GM18511 (cell line): ENCODE measurements at regions not wholly inside any gene's neighbourhood (a gene's known extent, or its start where the extent isn't known, plus 50 kb on each side); places are given as distances from the start of the nearest gene placed in this dataset.

ENCODE experiments used
- ATAC-seq: cut with Tn5 transposase; IDR thresholded peaks from one replicate; pipeline ENCODE4 v1.9.1; 2021; ENCODE audit warnings: mild to moderate bottlenecking, moderate library complexity; ENCODE audit not compliant: unreplicated experiment

GRCh38 chr3:117238806-117239205 lies 529.2 kb downstream of the TUSC7 start:
- ATAC-seq = no peak

DNA sequence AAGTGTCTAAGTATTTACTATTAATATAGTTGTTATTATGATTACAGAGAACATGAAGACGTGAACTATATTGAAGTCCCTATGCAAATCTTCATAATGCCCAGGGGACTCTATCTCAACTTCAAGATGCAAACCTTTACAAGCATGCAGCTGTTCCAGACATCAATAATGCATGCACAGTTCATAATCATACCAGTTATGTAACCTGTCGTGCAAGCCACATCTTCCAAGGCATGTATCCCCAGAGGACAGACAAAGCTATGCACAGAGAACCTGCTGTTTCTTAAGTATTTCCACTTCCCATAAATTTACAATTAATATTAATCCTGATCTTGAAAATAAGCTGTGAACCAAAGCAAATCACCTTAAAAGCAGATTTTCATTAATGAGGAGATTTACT lies 534.1 kb downstream of the TUSC7 start:
- no peak for ATAC-seq

- no peak for ATAC-seq
Observed at GRCh38 chr3:117246771-117247555, 537.4 kb downstream of the TUSC7 start.

- no peak for ATAC-seq
Observed at GRCh38 chr3:117248153-117248552, 538.6 kb downstream of the TUSC7 start.

GRCh38 chr3:117252208-117252607 lies 542.6 kb downstream of the TUSC7 start:
- ATAC-seq = no peak

DNA sequence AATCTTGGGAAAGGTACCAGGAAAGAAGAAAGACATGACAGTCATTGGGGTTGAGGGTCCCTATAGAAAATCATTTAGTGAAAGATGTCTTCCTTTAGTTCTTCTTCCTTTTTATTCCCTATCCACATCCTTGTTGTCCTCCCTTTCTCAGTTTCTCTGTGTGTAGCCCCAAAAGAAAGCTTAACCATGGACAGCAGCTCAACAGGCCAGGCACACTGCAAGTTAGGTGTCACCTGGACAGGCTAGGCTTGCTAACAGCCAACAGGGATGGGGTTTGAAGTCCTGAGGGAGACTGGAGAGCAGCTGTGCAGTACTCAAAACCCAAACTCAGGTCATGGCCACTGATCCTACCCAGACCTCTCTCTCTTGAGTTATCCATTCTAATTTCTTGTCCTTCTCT lies 543.1 kb downstream of the TUSC7 start:
- no peak for ATAC-seq

DNA sequence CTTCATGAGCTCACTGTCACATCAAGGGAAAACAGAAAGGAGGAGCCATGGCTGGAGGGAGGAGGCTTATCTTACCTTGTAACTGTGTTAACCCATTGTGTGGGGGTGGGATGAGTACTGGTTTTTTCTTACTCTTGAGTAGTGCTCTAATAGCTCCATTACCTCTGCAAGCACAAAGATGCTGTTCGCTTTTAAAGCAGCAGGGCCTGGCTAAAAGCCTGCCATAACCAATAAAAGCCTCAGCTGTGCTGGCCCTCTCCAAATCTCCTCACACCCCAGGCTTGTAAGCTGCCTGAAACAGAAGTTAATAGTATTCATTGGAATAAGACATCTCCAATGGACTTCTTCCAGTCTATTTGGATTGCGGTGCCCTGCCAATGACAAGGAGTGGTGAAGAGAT lies 544.1 kb downstream of the TUSC7 start:
- no peak for ATAC-seq

- ATAC-seq = no peak
Observed at GRCh38 chr3:117254985-117255384, 545.4 kb downstream of the TUSC7 start.

DNA sequence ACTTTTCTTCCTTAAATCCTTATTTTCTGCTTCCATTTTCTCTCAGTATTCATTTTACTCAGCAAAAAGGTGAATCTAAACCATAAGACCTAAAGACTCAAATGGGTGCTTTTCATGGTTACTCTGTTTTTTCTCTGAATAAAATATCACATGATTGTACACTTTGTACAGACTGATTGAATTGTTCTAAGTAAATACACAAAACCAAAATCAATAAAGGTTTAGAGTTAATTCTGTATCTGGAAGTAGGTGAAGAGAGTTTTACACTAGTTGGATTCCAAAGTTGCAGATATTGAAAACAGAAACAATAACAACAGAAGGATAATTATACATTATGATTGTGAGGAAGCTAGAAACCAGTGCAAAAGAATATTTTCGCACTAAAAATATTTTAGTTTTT lies 546.2 kb downstream of the TUSC7 start:
- ATAC-seq = no peak

DNA sequence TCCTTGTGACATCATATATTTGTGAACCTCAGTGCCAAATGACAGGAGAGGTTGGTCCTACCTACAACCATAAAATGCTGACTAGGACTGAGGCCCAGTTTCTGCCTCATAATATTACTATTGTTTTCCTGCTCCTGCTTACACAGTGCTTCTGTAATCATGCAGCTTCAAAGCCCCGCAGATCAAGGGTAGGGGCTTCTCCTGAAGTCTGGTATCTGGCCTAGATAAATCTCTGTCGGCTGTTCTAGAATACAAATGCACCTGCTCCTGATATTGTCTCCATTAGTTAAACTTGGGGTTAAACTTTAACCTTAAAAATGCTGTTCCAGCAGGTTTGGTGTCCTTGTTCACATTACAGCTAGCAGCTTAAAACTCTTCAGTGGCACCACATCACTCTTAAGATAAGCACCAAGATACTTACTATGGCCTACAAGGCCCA lies 552.4 kb downstream of the TUSC7 start:
- no peak for ATAC-seq

- no peak for ATAC-seq
Observed at GRCh38 chr3:117263270-117263669, 553.7 kb downstream of the TUSC7 start.

DNA sequence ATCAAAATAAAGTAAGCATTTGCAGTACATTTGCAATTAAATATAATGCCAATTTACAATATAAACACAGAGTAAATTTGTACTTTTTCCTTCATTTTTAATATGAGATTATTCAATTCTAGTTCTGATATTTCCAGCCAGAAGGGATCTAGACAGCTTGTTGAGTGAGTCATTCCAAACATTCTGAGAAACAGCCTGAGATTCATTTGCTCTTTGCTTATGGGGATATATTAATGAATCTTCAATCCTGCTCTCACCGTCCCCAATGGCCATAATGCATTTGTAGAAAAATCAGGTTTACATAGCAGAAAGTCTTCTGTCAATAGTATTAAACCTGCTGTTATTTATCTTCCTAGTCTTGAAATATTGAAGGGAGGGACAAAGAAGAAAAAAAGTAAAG lies 554.2 kb downstream of the TUSC7 start:
- ATAC-seq = no peak

GRCh38 chr3:117264204-117264994 lies 554.8 kb downstream of the TUSC7 start:
- no peak for ATAC-seq

DNA sequence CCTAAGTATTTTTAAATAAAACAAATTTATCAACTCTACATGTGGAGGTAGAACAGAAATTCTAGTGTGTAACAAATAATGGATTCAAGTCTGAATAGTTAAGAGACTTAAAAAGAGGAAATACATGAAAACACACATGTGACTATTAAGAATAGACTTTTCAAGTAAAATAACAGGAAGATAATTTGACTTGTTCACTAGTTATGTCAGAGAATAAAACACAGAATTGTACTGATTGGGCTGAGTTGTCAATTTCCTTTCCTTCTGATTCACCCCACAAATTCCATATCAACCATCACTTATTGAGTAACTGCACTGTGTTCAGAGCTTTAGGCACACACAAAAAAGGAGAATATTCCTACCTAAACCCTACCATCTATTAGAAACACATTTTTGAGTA lies 557.2 kb downstream of the TUSC7 start:
- ATAC-seq = no peak

GRCh38 chr3:117268318-117268717 lies 558.7 kb downstream of the TUSC7 start:
- ATAC-seq = no peak

- no peak for ATAC-seq
Observed at GRCh38 chr3:117272274-117272673, 562.7 kb downstream of the TUSC7 start.

DNA sequence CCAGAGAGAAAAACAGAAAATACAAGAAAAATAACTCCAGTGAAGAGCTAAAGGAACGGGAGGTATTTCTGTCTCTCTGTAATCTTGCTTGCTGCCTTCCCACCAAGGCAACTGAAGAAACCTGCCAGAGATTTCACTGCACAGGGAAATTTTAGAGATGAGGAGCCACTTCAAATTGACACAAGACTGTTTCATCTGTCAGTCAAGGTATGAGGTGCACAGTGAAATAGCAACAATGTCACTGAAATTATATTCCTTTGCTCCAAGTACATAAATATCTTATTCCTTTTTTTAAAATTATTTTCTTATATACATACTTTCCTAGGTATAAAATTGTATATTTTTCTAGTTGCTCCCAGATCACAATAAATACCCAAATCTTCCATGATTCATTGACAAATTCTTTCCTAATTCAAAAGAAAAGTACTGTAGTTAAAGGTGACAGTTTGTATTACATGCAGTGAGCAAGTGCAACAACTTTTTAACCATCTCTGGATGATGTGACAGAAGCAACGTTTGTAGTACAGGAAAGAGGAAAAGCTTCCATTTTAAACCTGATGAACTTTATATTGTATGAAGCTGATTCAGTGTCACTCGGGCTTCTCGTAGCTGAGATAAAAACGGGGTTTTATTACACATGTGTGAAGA lies 563.4 kb downstream of the TUSC7 start:
- ATAC-seq = no peak

- ATAC-seq = no peak
Observed at GRCh38 chr3:117277816-117278215, 568.2 kb downstream of the TUSC7 start.

DNA sequence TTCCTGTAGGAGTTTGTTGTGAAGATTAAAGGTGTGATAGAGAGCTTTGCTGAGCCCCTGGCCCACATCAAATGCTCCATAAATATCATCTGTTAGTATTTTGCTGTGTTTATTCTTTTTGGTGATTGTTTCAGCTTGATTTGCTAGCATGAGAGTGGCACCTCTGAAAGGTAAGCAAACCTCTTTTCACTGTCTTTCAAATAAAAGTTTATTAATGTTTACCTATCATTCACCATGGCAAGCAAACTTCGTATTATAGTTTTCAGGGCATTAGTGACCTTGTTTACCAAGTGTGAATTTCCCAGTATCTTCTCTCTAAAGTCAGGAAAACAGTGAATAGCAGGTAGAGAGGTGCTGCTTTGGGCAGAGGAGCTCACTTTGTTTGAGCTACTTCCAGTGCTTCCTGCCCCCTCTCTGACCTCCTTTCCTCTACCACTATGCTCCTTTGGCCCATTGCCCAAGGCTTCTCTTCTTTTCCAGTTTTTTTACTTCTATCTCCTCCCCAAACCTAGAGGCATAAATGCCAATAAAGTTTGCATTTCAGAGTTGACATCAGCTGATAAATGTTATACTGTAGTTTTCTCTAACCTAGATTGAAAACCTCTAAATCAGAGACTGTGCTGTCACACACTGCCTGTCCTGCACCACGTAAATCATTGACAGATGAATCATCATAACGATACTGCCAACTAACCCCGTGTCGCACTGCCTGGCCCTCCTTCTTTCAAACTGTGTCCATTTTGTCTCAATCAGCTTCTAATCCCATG lies 569.0 kb downstream of the TUSC7 start:
- peak; percentile 100 for ATAC-seq

DNA sequence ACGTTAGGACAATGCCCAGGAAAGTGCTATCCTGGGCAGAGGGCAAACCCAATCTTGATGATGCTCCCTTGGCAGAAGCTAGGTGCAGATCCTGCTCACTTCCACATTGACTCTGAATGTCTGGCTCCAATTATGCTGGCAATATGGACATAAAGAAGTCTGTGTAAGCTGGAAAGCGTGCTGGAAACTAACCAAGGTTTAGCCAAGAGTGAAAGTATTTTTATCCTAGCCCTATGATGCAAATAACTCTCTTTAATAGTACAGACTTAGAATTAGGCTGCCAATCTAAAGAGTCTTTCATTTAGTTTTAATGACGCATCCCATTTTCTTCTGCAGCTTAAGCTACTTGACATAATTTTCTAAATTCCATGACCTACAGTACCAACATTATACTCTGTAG lies 571.8 kb downstream of the TUSC7 start:
- no peak for ATAC-seq

- no peak for ATAC-seq
Observed at GRCh38 chr3:117282566-117282965, 573.0 kb downstream of the TUSC7 start.
